ENCODE measurements at regions not wholly inside any gene's neighbourhood (a gene's known extent, or its start where the extent isn't known, plus 50 kb on each side); places are given as distances from the start of the nearest gene placed in this dataset.

- H3K27me3 ChIP-seq (ENCODE audit: insufficient read depth, poor library complexity, severe bottlenecking), result no peaks in the 10 kb centered on the region
- H3K4me3 ChIP-seq (replicated peaks; ENCODE audit: insufficient read depth, low read length), result no peak overlapping the region
- TF ChIP-seq POLR2AphosphoS5 (IDR thresholded peaks at IDR 0.05; ENCODE audit: low read depth) (no peak), SPI1 (IDR thresholded peaks at IDR 0.05; ENCODE audit: borderline replicate concordance, low read depth) (no peak), CTCF (IDR thresholded peaks at IDR 0.05; ENCODE audit: insufficient read depth, low read length) (no peak), GABPA (IDR thresholded peaks at IDR 0.05; ENCODE audit: low read depth) (no peak), REST (IDR thresholded peaks at IDR 0.05; ENCODE audit: insufficient replicate concordance, low read depth) (no peak)
- no peak overlapping the region for H3K27ac ChIP-seq (replicated peaks)
- no peak for DNase-seq (ENCODE audit: low read depth in 1 of 2, low spot score in 1 of 2)
Observed at GRCh38 chr14:85221832-85222231, 308.1 kb upstream of the FLRT2 start.

- DNase-seq (ENCODE audit: low read depth in 1 of 2, low spot score in 1 of 2), result no peak
- Histone ChIP-seq H3K27me3 (ENCODE audit: insufficient read depth, poor library complexity, severe bottlenecking) (no peaks in the 10 kb centered on the region), H3K27ac (replicated peaks) (no peak overlapping the region), H3K4me3 (replicated peaks; ENCODE audit: insufficient read depth, low read length) (no peak overlapping the region)
- TF ChIP-seq REST (IDR thresholded peaks at IDR 0.05; ENCODE audit: insufficient replicate concordance, low read depth) (no peak), POLR2AphosphoS5 (IDR thresholded peaks at IDR 0.05; ENCODE audit: low read depth) (no peak), SPI1 (IDR thresholded peaks at IDR 0.05; ENCODE audit: borderline replicate concordance, low read depth) (no peak), CTCF (IDR thresholded peaks at IDR 0.05; ENCODE audit: insufficient read depth, low read length) (no peak), GABPA (IDR thresholded peaks at IDR 0.05; ENCODE audit: low read depth) (no peak)
Observed at GRCh38 chr14:85222341-85222740, 307.6 kb upstream of the FLRT2 start.

- DNase-seq (ENCODE audit: low read depth in 1 of 2, low spot score in 1 of 2), result no peak
- H3K27ac ChIP-seq (replicated peaks), result no peak overlapping the region
- TF ChIP-seq POLR2AphosphoS5 (IDR thresholded peaks at IDR 0.05; ENCODE audit: low read depth) (no peak), REST (IDR thresholded peaks at IDR 0.05; ENCODE audit: insufficient replicate concordance, low read depth) (no peak)
- no peak overlapping the region for H3K4me3 ChIP-seq (replicated peaks; ENCODE audit: insufficient read depth, low read length)
- H3K27me3 ChIP-seq (ENCODE audit: insufficient read depth, poor library complexity, severe bottlenecking), result no peaks in the 10 kb centered on the region
Observed at GRCh38 chr14:85223667-85224066, 306.3 kb upstream of the FLRT2 start.

GRCh38 chr14:85224241-85224640 lies 305.7 kb upstream of the FLRT2 start:
- TF ChIP-seq GABPA (IDR thresholded peaks at IDR 0.05; ENCODE audit: low read depth), result no peak
- TF ChIP-seq POLR2AphosphoS5 (IDR thresholded peaks at IDR 0.05; ENCODE audit: low read depth), result no peak
- no peak for TF ChIP-seq CTCF (IDR thresholded peaks at IDR 0.05; ENCODE audit: insufficient read depth, low read length)
- no peak for TF ChIP-seq SPI1 (IDR thresholded peaks at IDR 0.05; ENCODE audit: borderline replicate concordance, low read depth)
- TF ChIP-seq REST (IDR thresholded peaks at IDR 0.05; ENCODE audit: insufficient replicate concordance, low read depth), result no peak
- Histone ChIP-seq H3K4me3 (replicated peaks; ENCODE audit: insufficient read depth, low read length) (no peak overlapping the region), H3K27me3 (ENCODE audit: insufficient read depth, poor library complexity, severe bottlenecking) (no peaks in the 10 kb centered on the region), H3K27ac (replicated peaks) (no peak overlapping the region)
- DNase-seq (ENCODE audit: low read depth in 1 of 2, low spot score in 1 of 2), result no peak
